Astrocyte (in vitro differentiated cells and primary cell): ENCODE measurements at regions not wholly inside any gene's neighbourhood (a gene's known extent, or its start where the extent isn't known, plus 50 kb on each side); places are given as distances from the start of the nearest gene placed in this dataset.

ENCODE experiments used
- EZH2 ChIP-seq: IDR thresholded peaks from 2 replicates; pipeline ENCODE4 v1.6.1; 2012; ENCODE audit warnings: mild to moderate bottlenecking, low read length, inconsistent platforms; ENCODE audit not compliant: insufficient read depth
- TF ChIP-seq, protein P1 (sequence below): IDR thresholded peaks from 2 replicates; pipeline ENCODE4 v1.5.1; 2011; ENCODE audit warnings: low read depth, mild to moderate bottlenecking, inconsistent platforms, low read length, moderate library complexity; ENCODE audit not compliant: insufficient read depth

DNA sequence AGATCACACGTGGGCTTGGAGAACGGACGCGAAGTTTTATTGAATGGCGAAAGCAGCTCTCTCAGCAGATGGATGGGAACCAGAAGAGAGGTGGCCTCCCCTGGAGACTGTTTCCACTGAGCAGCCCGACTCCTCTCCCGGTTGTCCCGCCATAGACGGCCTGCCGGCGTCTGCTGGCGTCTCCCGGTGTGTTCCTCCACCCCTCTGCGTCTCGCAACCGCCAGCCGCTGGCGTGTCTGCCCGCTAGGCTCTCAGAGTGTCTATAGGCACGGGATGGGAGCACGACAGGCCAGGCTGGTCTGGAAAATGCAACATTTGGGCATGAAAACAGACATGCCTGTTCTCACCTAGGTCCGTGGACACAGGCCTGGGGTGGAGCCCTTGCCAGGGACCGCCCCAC lies 366.7 kb upstream of the SOX11 start:
- TF ChIP-seq, protein P1, sequence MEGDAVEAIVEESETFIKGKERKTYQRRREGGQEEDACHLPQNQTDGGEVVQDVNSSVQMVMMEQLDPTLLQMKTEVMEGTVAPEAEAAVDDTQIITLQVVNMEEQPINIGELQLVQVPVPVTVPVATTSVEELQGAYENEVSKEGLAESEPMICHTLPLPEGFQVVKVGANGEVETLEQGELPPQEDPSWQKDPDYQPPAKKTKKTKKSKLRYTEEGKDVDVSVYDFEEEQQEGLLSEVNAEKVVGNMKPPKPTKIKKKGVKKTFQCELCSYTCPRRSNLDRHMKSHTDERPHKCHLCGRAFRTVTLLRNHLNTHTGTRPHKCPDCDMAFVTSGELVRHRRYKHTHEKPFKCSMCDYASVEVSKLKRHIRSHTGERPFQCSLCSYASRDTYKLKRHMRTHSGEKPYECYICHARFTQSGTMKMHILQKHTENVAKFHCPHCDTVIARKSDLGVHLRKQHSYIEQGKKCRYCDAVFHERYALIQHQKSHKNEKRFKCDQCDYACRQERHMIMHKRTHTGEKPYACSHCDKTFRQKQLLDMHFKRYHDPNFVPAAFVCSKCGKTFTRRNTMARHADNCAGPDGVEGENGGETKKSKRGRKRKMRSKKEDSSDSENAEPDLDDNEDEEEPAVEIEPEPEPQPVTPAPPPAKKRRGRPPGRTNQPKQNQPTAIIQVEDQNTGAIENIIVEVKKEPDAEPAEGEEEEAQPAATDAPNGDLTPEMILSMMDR = no peak
- no peak for TF ChIP-seq EZH2
